ENCODE measurements at regions not wholly inside any gene's neighbourhood (a gene's known extent, or its start where the extent isn't known, plus 50 kb on each side); places are given as distances from the start of the nearest gene placed in this dataset.

DNA sequence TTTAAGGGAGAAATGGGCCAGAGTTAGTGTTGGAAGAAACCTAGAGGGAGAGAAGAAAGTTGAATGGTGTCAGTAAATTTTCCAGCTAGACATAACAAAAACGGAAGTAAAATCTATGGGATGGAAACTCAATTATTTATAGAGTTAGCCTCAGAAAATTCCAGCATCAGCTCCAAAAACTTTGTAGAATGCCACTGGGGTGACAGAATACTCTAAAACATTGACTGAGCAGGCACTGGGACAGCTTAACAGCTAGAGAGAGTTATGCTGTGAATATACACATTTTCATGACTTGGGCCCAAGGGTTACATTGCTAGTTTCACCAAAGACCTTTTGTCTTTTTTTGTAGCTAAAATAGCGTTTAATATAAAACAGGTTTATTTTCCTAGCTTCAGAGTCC is 226.3 kb downstream of the PHLDA1 start:
- no peaks in the 10 kb centered on the region for H3K27me3 ChIP-seq (ENCODE audit: insufficient read depth, low read depth, low read length)
- H3K9me2 ChIP-seq (ENCODE audit: insufficient read depth, low read length) = no peaks in the 10 kb centered on the region
- no peak for TF ChIP-seq TAF1 (IDR thresholded peaks at IDR 0.05; ENCODE audit: low read depth)
- TF ChIP-seq, protein P1, sequence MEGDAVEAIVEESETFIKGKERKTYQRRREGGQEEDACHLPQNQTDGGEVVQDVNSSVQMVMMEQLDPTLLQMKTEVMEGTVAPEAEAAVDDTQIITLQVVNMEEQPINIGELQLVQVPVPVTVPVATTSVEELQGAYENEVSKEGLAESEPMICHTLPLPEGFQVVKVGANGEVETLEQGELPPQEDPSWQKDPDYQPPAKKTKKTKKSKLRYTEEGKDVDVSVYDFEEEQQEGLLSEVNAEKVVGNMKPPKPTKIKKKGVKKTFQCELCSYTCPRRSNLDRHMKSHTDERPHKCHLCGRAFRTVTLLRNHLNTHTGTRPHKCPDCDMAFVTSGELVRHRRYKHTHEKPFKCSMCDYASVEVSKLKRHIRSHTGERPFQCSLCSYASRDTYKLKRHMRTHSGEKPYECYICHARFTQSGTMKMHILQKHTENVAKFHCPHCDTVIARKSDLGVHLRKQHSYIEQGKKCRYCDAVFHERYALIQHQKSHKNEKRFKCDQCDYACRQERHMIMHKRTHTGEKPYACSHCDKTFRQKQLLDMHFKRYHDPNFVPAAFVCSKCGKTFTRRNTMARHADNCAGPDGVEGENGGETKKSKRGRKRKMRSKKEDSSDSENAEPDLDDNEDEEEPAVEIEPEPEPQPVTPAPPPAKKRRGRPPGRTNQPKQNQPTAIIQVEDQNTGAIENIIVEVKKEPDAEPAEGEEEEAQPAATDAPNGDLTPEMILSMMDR (IDR thresholded peaks at IDR 0.05; ENCODE audit: poor library complexity, severe bottlenecking) = no peak
- TF ChIP-seq EZH2 (IDR thresholded peaks at IDR 0.05; ENCODE audit: borderline replicate concordance, insufficient read depth, low read length, poor library complexity, severe bottlenecking) = no peak
- no peak for TF ChIP-seq MXI1 (conservative IDR thresholded peaks at IDR 0.05; ENCODE audit: poor library complexity, severe bottlenecking)
- TF ChIP-seq, protein P2, sequence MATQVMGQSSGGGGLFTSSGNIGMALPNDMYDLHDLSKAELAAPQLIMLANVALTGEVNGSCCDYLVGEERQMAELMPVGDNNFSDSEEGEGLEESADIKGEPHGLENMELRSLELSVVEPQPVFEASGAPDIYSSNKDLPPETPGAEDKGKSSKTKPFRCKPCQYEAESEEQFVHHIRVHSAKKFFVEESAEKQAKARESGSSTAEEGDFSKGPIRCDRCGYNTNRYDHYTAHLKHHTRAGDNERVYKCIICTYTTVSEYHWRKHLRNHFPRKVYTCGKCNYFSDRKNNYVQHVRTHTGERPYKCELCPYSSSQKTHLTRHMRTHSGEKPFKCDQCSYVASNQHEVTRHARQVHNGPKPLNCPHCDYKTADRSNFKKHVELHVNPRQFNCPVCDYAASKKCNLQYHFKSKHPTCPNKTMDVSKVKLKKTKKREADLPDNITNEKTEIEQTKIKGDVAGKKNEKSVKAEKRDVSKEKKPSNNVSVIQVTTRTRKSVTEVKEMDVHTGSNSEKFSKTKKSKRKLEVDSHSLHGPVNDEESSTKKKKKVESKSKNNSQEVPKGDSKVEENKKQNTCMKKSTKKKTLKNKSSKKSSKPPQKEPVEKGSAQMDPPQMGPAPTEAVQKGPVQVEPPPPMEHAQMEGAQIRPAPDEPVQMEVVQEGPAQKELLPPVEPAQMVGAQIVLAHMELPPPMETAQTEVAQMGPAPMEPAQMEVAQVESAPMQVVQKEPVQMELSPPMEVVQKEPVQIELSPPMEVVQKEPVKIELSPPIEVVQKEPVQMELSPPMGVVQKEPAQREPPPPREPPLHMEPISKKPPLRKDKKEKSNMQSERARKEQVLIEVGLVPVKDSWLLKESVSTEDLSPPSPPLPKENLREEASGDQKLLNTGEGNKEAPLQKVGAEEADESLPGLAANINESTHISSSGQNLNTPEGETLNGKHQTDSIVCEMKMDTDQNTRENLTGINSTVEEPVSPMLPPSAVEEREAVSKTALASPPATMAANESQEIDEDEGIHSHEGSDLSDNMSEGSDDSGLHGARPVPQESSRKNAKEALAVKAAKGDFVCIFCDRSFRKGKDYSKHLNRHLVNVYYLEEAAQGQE (IDR thresholded peaks at IDR 0.05; ENCODE audit: borderline replicate concordance) = no peak
- no peak for TF ChIP-seq POLR2AphosphoS5 (IDR thresholded peaks at IDR 0.05)
- TF ChIP-seq RAD21 (conservative IDR thresholded peaks at IDR 0.05) = no peak
- TF ChIP-seq SMC3 (conservative IDR thresholded peaks at IDR 0.05; ENCODE audit: poor library complexity) = no peak
- TF ChIP-seq EP300 (conservative IDR thresholded peaks at IDR 0.05; ENCODE audit: poor library complexity, severe bottlenecking) = no peak
- H3K79me2 ChIP-seq (replicated peaks; ENCODE audit: insufficient read depth, low read length) = no peaks in the 10 kb centered on the region
- H2AFZ ChIP-seq (ENCODE audit: low read depth, low read length) = no peak overlapping the region
- H3K36me3 ChIP-seq (ENCODE audit: insufficient read depth, low read length) = no peaks in the 10 kb centered on the region
- no peak overlapping the region for H3K4me2 ChIP-seq (ENCODE audit: low read length)
- no peaks in the 10 kb centered on the region for H3F3A ChIP-seq (ENCODE audit: insufficient read depth, low read length, poor library complexity, severe bottlenecking)
- H3K27ac ChIP-seq (ENCODE audit: low read length) = no peak overlapping the region
- no peak overlapping the region for H3K9ac ChIP-seq (ENCODE audit: low read length)
- no peaks in the 10 kb centered on the region for H3K9me3 ChIP-seq (ENCODE audit: low read length)
- H4K20me1 ChIP-seq (ENCODE audit: insufficient read depth) = no peaks in the 10 kb centered on the region
- H3K4me3 ChIP-seq (ENCODE audit: low read length) = no peak overlapping the region

DNA sequence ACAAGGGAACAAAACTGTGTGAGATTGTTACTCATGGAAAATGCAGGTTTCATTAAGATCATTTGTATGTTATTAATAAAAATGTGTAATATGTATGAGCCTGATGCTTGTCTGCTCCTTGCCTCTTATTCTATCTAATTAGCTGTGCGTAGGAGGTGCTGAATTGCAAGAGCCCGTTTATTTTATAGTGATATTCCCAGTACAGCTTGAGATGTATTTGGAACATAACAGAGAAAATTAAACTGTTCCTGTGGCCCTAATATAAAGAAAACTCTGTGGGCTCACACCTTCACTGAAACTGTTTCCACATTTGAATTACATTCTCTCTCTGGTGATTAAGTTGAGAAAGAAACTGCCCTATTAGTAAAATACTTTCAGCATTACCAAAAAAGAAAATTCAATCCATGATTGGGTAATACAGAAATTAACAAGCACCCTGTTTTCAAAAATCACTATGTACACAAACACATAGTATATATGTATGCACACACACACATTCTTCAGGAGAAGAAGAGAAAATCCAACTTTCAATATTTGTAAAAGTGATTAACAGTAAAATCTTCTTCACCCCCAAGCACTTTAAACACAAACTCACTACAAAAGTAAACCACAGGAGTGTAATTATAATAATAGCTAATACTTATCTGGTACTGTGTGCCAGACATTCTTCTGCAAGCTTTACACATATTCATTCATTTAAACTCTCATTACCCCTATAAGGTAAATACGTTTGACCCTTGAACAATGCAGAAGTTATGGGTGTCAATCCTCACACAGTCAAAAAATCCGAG is 233.2 kb downstream of the PHLDA1 start:
- no peaks in the 10 kb centered on the region for H4K20me1 ChIP-seq (ENCODE audit: insufficient read depth)
- no peak for TF ChIP-seq RAD21 (conservative IDR thresholded peaks at IDR 0.05)
- TF ChIP-seq, protein P2 (IDR thresholded peaks at IDR 0.05; ENCODE audit: borderline replicate concordance) = no peak
- TF ChIP-seq, protein P1 (IDR thresholded peaks at IDR 0.05; ENCODE audit: poor library complexity, severe bottlenecking) = no peak
- no peak for TF ChIP-seq EP300 (conservative IDR thresholded peaks at IDR 0.05; ENCODE audit: poor library complexity, severe bottlenecking)
- no peak for TF ChIP-seq SMC3 (conservative IDR thresholded peaks at IDR 0.05; ENCODE audit: poor library complexity)
- no peak for TF ChIP-seq POLR2AphosphoS5 (IDR thresholded peaks at IDR 0.05)
- TF ChIP-seq MXI1 (conservative IDR thresholded peaks at IDR 0.05; ENCODE audit: poor library complexity, severe bottlenecking) = no peak
- TF ChIP-seq TAF1 (IDR thresholded peaks at IDR 0.05; ENCODE audit: low read depth) = no peak
- TF ChIP-seq EZH2 (IDR thresholded peaks at IDR 0.05; ENCODE audit: borderline replicate concordance, insufficient read depth, low read length, poor library complexity, severe bottlenecking) = no peak
- H3K36me3 ChIP-seq (ENCODE audit: insufficient read depth, low read length) = no peaks in the 10 kb centered on the region
- no peak overlapping the region for H3K4me2 ChIP-seq (ENCODE audit: low read length)
- no peak overlapping the region for H2AFZ ChIP-seq (ENCODE audit: low read depth, low read length)
- no peak overlapping the region for H3K4me3 ChIP-seq (ENCODE audit: low read length)
- H3K9ac ChIP-seq (ENCODE audit: low read length) = no peak overlapping the region
- no peaks in the 10 kb centered on the region for H3K79me2 ChIP-seq (replicated peaks; ENCODE audit: insufficient read depth, low read length)
- no peaks in the 10 kb centered on the region for H3K27me3 ChIP-seq (ENCODE audit: insufficient read depth, low read depth, low read length)
- no peaks in the 10 kb centered on the region for H3F3A ChIP-seq (ENCODE audit: insufficient read depth, low read length, poor library complexity, severe bottlenecking)
- H3K27ac ChIP-seq (ENCODE audit: low read length) = no peak overlapping the region
- no peaks in the 10 kb centered on the region for H3K9me3 ChIP-seq (ENCODE audit: low read length)
- H3K9me2 ChIP-seq (ENCODE audit: insufficient read depth, low read length) = no peaks in the 10 kb centered on the region

All from neural cell (in vitro differentiated cells).